DOHH2 (cell line): ENCODE measurements at regions not wholly inside any gene's neighbourhood (a gene's known extent, or its start where the extent isn't known, plus 50 kb on each side); places are given as distances from the start of the nearest gene placed in this dataset.

Source experiments
- EZH2phosphoT487 ChIP-seq: fragments of 200-600 bp; sonication (generic); IDR thresholded peaks from 2 replicates; pipeline ENCODE4 v1.6.1; 2017; ENCODE audit warnings: borderline replicate concordance, mild to moderate bottlenecking, antibody characterized with exemption, low read length, moderate library complexity, mixed read lengths
- TF ChIP-seq, protein P1 (sequence below): fragments of 200-600 bp; sonication (generic); IDR thresholded peaks from one replicate; pipeline ENCODE4 v1.5.1; 2014; ENCODE audit warnings: antibody characterized with exemption, mild to moderate bottlenecking, low read depth, low read length; ENCODE audit not compliant: poor library complexity, severe bottlenecking

DNA sequence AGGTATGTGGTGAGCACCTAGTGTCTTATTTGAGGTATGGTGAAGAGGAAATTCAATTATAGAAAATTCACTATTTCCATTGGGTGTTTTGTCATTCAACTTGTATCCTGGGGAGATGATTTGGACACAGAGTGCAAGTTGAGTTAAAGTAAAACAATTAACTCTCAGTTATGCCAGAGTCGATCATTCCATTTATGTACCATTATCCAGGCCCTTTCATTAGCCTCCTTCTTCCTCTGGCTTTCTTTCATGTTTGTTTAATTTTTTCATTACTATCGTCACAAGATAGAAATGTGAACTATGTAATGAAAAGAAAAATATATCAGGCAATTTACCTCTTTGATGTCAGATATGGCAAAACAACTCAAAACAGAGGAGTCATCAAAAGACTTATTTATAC is 1347.2 kb upstream of the NUDT12 start:
- TF ChIP-seq, protein P1, sequence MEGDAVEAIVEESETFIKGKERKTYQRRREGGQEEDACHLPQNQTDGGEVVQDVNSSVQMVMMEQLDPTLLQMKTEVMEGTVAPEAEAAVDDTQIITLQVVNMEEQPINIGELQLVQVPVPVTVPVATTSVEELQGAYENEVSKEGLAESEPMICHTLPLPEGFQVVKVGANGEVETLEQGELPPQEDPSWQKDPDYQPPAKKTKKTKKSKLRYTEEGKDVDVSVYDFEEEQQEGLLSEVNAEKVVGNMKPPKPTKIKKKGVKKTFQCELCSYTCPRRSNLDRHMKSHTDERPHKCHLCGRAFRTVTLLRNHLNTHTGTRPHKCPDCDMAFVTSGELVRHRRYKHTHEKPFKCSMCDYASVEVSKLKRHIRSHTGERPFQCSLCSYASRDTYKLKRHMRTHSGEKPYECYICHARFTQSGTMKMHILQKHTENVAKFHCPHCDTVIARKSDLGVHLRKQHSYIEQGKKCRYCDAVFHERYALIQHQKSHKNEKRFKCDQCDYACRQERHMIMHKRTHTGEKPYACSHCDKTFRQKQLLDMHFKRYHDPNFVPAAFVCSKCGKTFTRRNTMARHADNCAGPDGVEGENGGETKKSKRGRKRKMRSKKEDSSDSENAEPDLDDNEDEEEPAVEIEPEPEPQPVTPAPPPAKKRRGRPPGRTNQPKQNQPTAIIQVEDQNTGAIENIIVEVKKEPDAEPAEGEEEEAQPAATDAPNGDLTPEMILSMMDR, result no peak
- no peak for TF ChIP-seq EZH2phosphoT487
